ENCODE measurements at regions not wholly inside any gene's neighbourhood (a gene's known extent, or its start where the extent isn't known, plus 50 kb on each side); places are given as distances from the start of the nearest gene placed in this dataset.

DNA sequence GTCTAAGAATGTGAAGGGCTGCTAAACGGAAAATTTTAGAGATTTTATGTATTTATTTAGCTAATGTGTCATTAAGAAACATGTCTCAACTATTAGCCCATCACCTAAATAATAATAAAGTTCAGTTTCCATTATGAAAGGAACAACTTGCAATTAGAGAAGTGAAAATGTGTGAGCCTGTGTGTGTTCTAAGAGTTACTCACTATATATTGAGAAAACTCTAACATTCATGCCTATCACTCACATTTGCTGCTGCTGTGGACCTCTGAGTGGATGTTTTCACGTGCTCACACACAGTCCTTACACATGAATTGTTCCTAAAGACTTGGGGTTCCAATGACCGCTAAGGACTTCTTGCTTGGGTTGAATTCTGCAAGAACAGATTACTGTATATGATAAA lies 364.0 kb downstream of the TMA16 start:
- Histone ChIP-seq H3K27me3 (ENCODE audit: control insufficient read depth in 3 of 3, insufficient read depth in 3 of 3, low read length in 3 of 3) (no peaks in the 10 kb centered on the region), H3K36me3 (ENCODE audit: control insufficient read depth in 3 of 3, insufficient read depth in 2 of 3, low read depth in 1 of 3, low read length in 3 of 3) (no peaks in the 10 kb centered on the region), H3K9me3 (ENCODE audit: control insufficient read depth in 2 of 2, insufficient read depth in 1 of 2, low read depth in 1 of 2, low read length in 1 of 2) (no peaks in the 10 kb centered on the region), H3K27ac (ENCODE audit: low read depth in 1 of 3, low read length in 2 of 3) (no peak overlapping the region), H3K4me3 (ENCODE audit: low read depth in 1 of 3, low read length in 3 of 3) (no peak overlapping the region), H3K4me1 (ENCODE audit: control insufficient read depth in 3 of 3, insufficient read depth in 2 of 3, low read depth in 1 of 3, low read length in 2 of 3) (no peaks in the 10 kb centered on the region)
- DNase-seq (no peak), FAIRE-seq (no peak)
- 47 to 60% (median 48%) methylated on average over 3 of the region's 3 CpGs for WGBS, 3 donors

- no peak for DNase-seq
- H3K27me3 ChIP-seq (ENCODE audit: control insufficient read depth in 3 of 3, insufficient read depth in 3 of 3, low read length in 3 of 3) = no peaks in the 10 kb centered on the region
- no peaks in the 10 kb centered on the region for H3K9me3 ChIP-seq (ENCODE audit: control insufficient read depth in 2 of 2, insufficient read depth in 1 of 2, low read depth in 1 of 2, low read length in 1 of 2)
- H3K4me1 ChIP-seq (ENCODE audit: control insufficient read depth in 3 of 3, insufficient read depth in 2 of 3, low read depth in 1 of 3, low read length in 2 of 3) = no peaks in the 10 kb centered on the region
- no peaks in the 10 kb centered on the region for H3K36me3 ChIP-seq (ENCODE audit: control insufficient read depth in 3 of 3, insufficient read depth in 2 of 3, low read depth in 1 of 3, low read length in 3 of 3)
- 36 to 59% (median 44%) methylated on average over 2 of the region's 2 CpGs for WGBS, 3 donors
- no peak overlapping the region for H3K27ac ChIP-seq (ENCODE audit: low read depth in 1 of 3, low read length in 2 of 3)
- FAIRE-seq = no peak
- no peak overlapping the region for H3K4me3 ChIP-seq (ENCODE audit: low read depth in 1 of 3, low read length in 3 of 3)
These were observed 368.6 kb downstream of the TMA16 start for GRCh38 chr4:163863082-163863481.

DNA sequence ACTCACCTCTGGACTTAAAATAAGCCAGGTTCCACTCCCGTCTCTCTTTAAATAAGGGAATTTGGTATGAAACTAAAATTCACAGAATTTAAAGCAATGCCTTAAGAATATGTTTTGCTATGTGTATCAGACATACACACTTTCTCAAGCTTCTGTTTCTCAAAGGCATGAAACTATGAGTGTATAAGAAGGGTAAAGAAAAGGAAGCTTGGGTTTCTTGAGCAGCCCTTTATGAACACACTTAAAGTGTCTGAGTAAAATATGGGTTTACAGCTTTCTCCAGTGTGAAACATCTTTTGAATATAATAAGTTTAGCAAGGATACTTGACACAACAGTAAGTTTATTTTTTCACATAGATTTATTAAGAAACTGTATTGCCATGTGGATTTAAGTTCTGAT lies 370.5 kb downstream of the TMA16 start:
- no peaks in the 10 kb centered on the region for H3K36me3 ChIP-seq (ENCODE audit: control insufficient read depth in 3 of 3, insufficient read depth in 2 of 3, low read depth in 1 of 3, low read length in 3 of 3)
- no peaks in the 10 kb centered on the region for H3K4me1 ChIP-seq (ENCODE audit: control insufficient read depth in 3 of 3, insufficient read depth in 2 of 3, low read depth in 1 of 3, low read length in 2 of 3)
- no peak for DNase-seq
- no peak overlapping the region for H3K27ac ChIP-seq (ENCODE audit: low read depth in 1 of 3, low read length in 2 of 3)
- no peaks in the 10 kb centered on the region for H3K9me3 ChIP-seq (ENCODE audit: control insufficient read depth in 2 of 2, insufficient read depth in 1 of 2, low read depth in 1 of 2, low read length in 1 of 2)
- 70 to 80% (median 78%) methylated on average over 1 of the region's 1 CpG for WGBS, 3 donors
- FAIRE-seq = no peak
- H3K27me3 ChIP-seq (ENCODE audit: control insufficient read depth in 3 of 3, insufficient read depth in 3 of 3, low read length in 3 of 3) = no peaks in the 10 kb centered on the region
- no peak overlapping the region for H3K4me3 ChIP-seq (ENCODE audit: low read depth in 1 of 3, low read length in 3 of 3)

DNA sequence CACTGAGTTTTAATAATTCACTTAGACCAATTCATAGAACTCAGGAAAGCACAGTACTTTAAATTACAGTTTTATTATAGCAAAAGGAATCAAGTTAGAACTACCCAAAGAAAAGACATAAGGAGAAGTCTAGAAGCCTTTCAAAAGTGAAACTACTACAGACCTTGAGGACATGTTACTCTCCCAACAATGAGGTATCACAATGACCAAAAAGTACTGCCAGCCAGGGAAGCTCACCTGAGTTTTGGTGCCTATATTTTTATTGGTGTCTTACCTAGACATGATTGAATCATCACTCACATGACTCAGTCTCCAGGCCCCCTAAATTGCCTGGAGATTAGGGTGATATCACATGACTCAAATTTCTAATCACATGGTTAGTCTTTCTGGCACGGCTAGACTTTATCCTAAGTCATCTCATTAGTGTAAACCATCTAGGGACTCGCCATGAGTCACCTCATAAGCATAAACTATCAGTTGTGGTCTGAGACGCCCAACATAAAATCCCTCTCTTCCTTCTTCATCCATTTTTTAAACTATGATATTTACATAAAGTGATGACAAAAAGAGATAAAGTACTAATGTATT lies 372.3 kb downstream of the TMA16 start:
- Histone ChIP-seq H3K27ac (ENCODE audit: low read depth in 1 of 3, low read length in 2 of 3) (no peak overlapping the region), H3K4me3 (ENCODE audit: low read depth in 1 of 3, low read length in 3 of 3) (no peak overlapping the region), H3K36me3 (ENCODE audit: control insufficient read depth in 3 of 3, insufficient read depth in 2 of 3, low read depth in 1 of 3, low read length in 3 of 3) (no peaks in the 10 kb centered on the region), H3K9me3 (ENCODE audit: control insufficient read depth in 2 of 2, insufficient read depth in 1 of 2, low read depth in 1 of 2, low read length in 1 of 2) (no peaks in the 10 kb centered on the region), H3K27me3 (ENCODE audit: control insufficient read depth in 3 of 3, insufficient read depth in 3 of 3, low read length in 3 of 3) (no peaks in the 10 kb centered on the region), H3K4me1 (ENCODE audit: control insufficient read depth in 3 of 3, insufficient read depth in 2 of 3, low read depth in 1 of 3, low read length in 2 of 3) (no peaks in the 10 kb centered on the region)
- DNase-seq (no peak), FAIRE-seq (no peak)
- 28 to 66% (median 51%) methylated on average over 3 of the region's 3 CpGs for WGBS, 3 donors

DNA sequence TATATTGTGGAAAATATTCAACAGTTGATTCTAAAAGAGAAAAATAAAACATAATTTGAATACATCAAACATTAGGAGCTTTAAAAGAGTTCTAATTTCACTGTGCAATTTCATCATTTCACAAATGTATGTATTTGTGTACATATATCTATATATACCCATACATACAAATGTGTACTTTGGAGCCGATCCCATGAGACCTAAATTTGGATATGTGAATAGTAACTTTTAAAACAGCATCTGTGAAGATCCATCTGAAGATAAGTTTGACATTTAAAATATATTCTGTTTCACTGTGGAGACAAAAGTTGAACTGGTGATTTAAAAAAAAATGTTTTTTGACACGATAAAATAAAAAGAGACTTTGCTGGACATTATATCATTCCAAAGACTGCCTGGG lies 374.0 kb downstream of the TMA16 start:
- Histone ChIP-seq H3K4me1 (ENCODE audit: control insufficient read depth in 3 of 3, insufficient read depth in 2 of 3, low read depth in 1 of 3, low read length in 2 of 3) (no peaks in the 10 kb centered on the region), H3K27me3 (ENCODE audit: control insufficient read depth in 3 of 3, insufficient read depth in 3 of 3, low read length in 3 of 3) (no peaks in the 10 kb centered on the region), H3K36me3 (ENCODE audit: control insufficient read depth in 3 of 3, insufficient read depth in 2 of 3, low read depth in 1 of 3, low read length in 3 of 3) (no peaks in the 10 kb centered on the region), H3K4me3 (ENCODE audit: low read depth in 1 of 3, low read length in 3 of 3) (no peak overlapping the region), H3K9me3 (ENCODE audit: control insufficient read depth in 2 of 2, insufficient read depth in 1 of 2, low read depth in 1 of 2, low read length in 1 of 2) (no peaks in the 10 kb centered on the region), H3K27ac (ENCODE audit: low read depth in 1 of 3, low read length in 2 of 3) (no peak overlapping the region)
- DNase-seq = no peak
- 84 to 96% (median 90%) methylated on average over 2 of the region's 2 CpGs for WGBS, 3 donors
- no peak for FAIRE-seq

- DNase-seq = no peak
- FAIRE-seq = no peak
- 73 to 86% (median 80%) methylated on average over 1 of the region's 1 CpG for WGBS, 3 donors
These were observed 376.6 kb downstream of the TMA16 start for GRCh38 chr4:163871078-163871477.

DNA sequence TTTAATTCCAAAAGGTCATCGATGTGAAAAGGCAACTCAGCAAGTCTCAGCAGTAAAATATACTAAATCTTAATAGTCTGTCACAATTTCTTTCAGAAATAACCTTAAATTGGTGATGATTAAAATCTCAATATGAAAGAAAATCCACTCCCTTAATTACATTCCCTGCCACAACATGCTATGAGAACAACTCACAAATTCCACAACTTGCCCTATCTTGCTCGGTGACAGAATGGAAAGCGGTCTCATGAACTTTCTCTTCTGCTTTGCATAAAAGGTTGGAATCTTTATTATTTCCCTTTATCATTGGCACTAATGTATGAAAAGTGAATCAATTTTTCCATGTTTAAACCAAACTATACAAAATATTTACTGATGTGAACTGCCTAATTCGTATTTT lies 380.8 kb downstream of the TMA16 start:
- FAIRE-seq (no peak), DNase-seq (no peak)
- 79 to 88% (median 81%) methylated on average over 4 of the region's 4 CpGs for whole genome bisulfite sequencing, 3 donors
- Histone ChIP-seq H3K36me3 (ENCODE audit: control insufficient read depth in 3 of 3, insufficient read depth in 2 of 3, low read depth in 1 of 3, low read length in 3 of 3) (no peaks in the 10 kb centered on the region), H3K27me3 (ENCODE audit: control insufficient read depth in 3 of 3, insufficient read depth in 3 of 3, low read length in 3 of 3) (no peaks in the 10 kb centered on the region), H3K9me3 (ENCODE audit: control insufficient read depth in 2 of 2, insufficient read depth in 1 of 2, low read depth in 1 of 2, low read length in 1 of 2) (no peaks in the 10 kb centered on the region), H3K27ac (ENCODE audit: low read depth in 1 of 3, low read length in 2 of 3) (no peak overlapping the region), H3K4me1 (ENCODE audit: control insufficient read depth in 3 of 3, insufficient read depth in 2 of 3, low read depth in 1 of 3, low read length in 2 of 3) (no peaks in the 10 kb centered on the region), H3K4me3 (ENCODE audit: low read depth in 1 of 3, low read length in 3 of 3) (no peak overlapping the region)

More at GRCh38 chr4:163871078-163871477, 376.6 kb downstream of the TMA16 start:
- H3K4me1 ChIP-seq (ENCODE audit: control insufficient read depth in 3 of 3, insufficient read depth in 2 of 3, low read depth in 1 of 3, low read length in 2 of 3) = no peaks in the 10 kb centered on the region
- H3K27me3 ChIP-seq (ENCODE audit: control insufficient read depth in 3 of 3, insufficient read depth in 3 of 3, low read length in 3 of 3) = no peaks in the 10 kb centered on the region
- H3K27ac ChIP-seq (ENCODE audit: low read depth in 1 of 3, low read length in 2 of 3) = no peak overlapping the region
- H3K36me3 ChIP-seq (ENCODE audit: control insufficient read depth in 3 of 3, insufficient read depth in 2 of 3, low read depth in 1 of 3, low read length in 3 of 3) = no peaks in the 10 kb centered on the region
- no peaks in the 10 kb centered on the region for H3K9me3 ChIP-seq (ENCODE audit: control insufficient read depth in 2 of 2, insufficient read depth in 1 of 2, low read depth in 1 of 2, low read length in 1 of 2)
- H3K4me3 ChIP-seq (ENCODE audit: low read depth in 1 of 3, low read length in 3 of 3) = no peak overlapping the region

DNA sequence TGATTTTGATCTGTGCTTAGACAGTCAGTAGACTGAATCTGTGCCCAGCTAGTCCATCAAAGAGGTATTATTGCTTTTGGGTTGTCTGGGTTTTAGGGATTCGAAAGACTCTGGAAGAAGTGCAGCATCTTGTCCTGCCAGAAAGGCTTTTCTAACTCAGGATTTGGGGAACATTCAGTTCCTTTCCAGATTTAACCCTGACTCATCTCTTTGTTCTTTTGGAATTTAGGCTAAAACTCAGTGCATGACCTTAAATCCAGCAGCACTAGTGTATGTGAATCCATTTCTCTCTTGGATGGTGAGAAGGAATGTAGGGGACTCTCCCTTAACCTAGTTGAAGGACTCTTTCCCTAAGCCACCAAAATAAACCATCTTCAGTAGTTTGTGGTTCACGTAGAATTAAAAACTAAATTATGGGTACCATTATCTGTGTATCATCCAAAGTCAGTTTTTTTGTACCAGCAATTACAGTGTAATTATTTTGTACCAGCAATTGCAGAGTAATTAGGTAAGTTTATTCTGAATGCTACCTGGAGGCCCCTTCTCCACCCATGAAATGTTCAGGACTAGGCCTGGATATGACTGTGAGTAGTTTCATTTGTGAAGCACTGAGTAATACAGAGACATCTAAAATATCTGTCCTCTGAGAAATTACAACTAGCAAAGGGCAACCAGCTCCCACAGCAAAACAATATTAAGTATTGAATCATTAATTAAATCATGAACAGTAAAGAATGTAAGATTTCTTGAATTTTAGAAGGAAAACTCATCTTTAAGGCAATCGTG lies 384.0 kb downstream of the TMA16 start:
- Histone ChIP-seq H3K36me3 (ENCODE audit: control insufficient read depth in 3 of 3, insufficient read depth in 2 of 3, low read depth in 1 of 3, low read length in 3 of 3) (no peaks in the 10 kb centered on the region), H3K9me3 (ENCODE audit: control insufficient read depth in 2 of 2, insufficient read depth in 1 of 2, low read depth in 1 of 2, low read length in 1 of 2) (no peaks in the 10 kb centered on the region), H3K4me3 (ENCODE audit: low read depth in 1 of 3, low read length in 3 of 3) (no peak overlapping the region), H3K4me1 (ENCODE audit: control insufficient read depth in 3 of 3, insufficient read depth in 2 of 3, low read depth in 1 of 3, low read length in 2 of 3) (no peaks in the 10 kb centered on the region), H3K27ac (ENCODE audit: low read depth in 1 of 3, low read length in 2 of 3) (no peak overlapping the region), H3K27me3 (ENCODE audit: control insufficient read depth in 3 of 3, insufficient read depth in 3 of 3, low read length in 3 of 3) (no peaks in the 10 kb centered on the region)
- no peak for DNase-seq
- no peak for FAIRE-seq
- WGBS, 3 donors = 81 to 89% (median 82%) methylated on average over 3 of the region's 3 CpGs

DNA sequence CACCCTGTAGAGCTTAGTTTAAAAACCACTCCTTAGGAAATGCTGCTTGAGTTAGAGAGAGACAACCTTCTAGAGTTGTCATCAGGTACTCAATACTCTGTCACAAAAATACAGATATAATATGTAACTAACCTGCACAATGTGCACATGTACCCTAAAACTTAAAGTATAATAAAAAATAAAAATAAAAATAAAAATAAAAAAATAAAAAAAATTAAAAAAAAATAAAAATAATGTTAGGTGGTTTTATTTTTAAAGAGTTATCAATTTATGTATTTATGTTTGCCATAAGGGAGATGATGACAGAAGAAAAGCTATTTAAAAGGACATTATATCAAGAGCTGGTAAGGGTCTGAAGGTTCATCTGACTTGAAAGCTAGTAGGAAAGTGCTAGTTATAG lies 397.9 kb downstream of the TMA16 start:
- no peak overlapping the region for H3K4me3 ChIP-seq (ENCODE audit: low read depth in 1 of 3, low read length in 3 of 3)
- DNase-seq (no peak), FAIRE-seq (no peak)
- no peaks in the 10 kb centered on the region for H3K9me3 ChIP-seq (ENCODE audit: control insufficient read depth in 2 of 2, insufficient read depth in 1 of 2, low read depth in 1 of 2, low read length in 1 of 2)
- H3K27me3 ChIP-seq (ENCODE audit: control insufficient read depth in 3 of 3, insufficient read depth in 3 of 3, low read length in 3 of 3) = no peaks in the 10 kb centered on the region
- H3K27ac ChIP-seq (ENCODE audit: low read depth in 1 of 3, low read length in 2 of 3) = no peak overlapping the region
- H3K36me3 ChIP-seq (ENCODE audit: control insufficient read depth in 3 of 3, insufficient read depth in 2 of 3, low read depth in 1 of 3, low read length in 3 of 3) = no peaks in the 10 kb centered on the region
- H3K4me1 ChIP-seq (ENCODE audit: control insufficient read depth in 3 of 3, insufficient read depth in 2 of 3, low read depth in 1 of 3, low read length in 2 of 3) = no peaks in the 10 kb centered on the region

Data from small intestine (tissue), 7 donors.